Globus pallidus (tissue), 1 donor: ENCODE measurements at regions not wholly inside any gene's neighbourhood (a gene's known extent, or its start where the extent isn't known, plus 50 kb on each side); places are given as distances from the start of the nearest gene placed in this dataset.

Experiments
- DNase-seq: peaks from one replicate; pipeline ENCODE4 v3.0.0-alpha.2; 2015; ENCODE audit warnings: low spot score

DNA sequence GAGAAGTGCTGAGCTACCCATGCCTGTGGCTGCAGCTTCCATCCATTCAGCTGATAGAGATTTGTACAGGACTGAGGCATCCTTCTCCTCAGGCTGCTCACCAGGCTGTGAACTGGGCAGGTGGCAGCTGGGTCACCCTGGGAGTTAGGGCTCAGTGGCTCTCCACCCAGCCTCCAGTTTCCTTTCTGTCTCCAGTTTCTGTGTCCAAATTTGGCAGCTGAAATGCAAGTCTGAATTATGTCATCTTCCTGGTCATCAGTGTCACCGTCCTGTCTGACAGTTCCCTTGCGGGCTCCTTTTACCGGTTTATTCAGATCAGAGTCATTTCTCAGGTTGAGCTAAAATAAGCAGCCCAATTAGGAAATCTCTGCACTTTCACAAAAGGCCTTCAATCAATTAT, 93.3 kb downstream of the EDN1 start:
- no peak for DNase-seq

GRCh38 chr6:12384357-12384912, 94.3 kb downstream of the EDN1 start:
- no peak for DNase-seq

DNA sequence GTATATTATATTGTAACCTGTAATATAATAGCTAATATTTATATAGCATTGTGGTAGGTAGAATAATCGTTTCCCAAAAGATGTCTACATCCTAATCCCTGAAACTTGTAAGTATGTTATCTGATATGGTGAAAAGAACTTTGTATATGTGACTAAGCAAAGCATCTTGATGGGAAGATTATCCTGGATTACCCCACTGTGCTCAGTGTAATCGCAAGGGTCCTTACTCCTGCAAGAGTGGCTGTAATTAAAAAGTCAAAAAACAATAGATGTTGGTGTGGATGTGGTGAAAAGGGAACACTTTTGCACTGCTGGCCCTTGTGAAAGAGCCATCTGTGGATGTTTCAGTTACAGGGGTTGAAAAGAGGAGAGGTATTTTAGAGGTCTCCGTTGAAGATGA, 95.2 kb downstream of the EDN1 start:
- DNase-seq = no peak

- no peak for DNase-seq
Measured at GRCh38 chr6:12386816-12387215, 96.7 kb downstream of the EDN1 start.

DNA sequence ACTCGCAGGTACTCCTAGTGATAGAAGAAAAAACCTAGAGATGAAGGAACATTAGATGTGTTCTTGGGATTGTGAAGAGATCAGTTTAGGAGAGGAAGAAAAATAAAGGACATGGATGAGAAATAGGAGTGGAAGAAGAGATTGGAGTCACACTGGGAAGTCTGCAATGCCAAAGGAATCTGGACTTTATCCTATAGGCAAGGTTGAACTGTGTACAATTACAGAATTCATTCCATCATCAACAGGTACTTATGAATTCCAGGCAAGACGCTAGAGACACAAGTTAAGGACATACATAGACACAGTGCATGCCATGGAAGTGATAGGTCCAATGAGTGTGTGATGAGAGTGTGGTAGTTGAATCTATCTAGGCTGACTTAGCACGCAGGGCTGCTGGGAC, 101.3 kb downstream of the EDN1 start:
- DNase-seq = no peak

DNA sequence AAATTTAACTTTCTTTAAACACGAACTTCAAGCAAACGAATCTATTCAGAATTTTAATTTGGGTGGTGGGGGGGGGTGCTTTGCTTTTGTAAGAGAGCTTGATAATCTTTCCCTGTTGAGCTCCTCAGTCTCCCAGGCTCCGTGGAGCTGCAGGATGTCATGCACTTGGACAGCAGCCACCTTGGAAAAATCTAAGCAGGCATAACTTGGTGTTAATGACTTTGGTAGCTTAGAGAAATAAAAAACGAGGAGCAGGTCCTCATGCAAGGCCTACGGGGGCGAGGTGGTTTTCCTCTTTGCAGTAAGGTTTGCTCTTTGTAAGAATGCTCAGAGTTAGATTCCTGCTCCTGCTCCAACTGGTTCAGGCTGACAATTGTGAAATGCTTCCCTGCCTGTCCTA, 102.3 kb downstream of the EDN1 start:
- DNase-seq = no peak

DNA sequence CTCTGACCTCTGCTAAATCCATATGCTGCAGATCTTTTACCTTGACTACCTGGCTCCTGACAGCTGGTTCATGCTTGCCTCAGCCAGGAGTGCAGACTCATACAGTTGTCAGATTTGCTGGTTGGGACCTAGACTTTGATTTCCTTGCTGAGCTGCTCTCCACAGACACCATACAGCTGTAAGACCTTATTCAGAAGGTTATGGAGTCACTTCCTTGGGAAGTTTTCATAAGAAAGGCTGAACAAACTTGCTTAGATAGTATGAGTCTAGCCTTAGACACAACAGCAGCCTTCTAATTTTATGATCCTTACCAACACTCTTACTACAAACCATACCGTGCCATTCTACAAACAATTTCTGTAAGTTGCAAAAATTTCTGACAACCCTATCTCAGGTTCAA, 102.9 kb downstream of the EDN1 start:
- no peak for DNase-seq

DNA sequence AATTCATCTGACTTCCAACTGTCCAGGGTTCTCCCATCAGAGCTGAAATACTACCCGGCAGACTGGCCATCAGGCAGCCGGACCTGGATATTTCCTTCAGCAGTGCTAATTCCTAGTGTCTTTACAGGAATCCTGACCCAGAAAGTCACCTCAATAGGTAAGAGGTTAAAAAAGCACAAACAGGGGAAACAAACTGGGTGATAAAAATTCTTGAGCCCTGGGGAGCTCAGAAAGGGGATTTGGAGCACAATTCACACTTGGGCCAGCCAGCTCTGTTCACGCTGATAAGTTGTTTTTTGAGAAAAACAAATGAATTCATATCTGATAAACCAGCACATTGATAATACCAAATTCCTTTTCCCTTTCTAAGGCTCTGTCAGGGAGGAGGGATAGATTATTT, 104.0 kb downstream of the EDN1 start:
- no peak for DNase-seq

DNA sequence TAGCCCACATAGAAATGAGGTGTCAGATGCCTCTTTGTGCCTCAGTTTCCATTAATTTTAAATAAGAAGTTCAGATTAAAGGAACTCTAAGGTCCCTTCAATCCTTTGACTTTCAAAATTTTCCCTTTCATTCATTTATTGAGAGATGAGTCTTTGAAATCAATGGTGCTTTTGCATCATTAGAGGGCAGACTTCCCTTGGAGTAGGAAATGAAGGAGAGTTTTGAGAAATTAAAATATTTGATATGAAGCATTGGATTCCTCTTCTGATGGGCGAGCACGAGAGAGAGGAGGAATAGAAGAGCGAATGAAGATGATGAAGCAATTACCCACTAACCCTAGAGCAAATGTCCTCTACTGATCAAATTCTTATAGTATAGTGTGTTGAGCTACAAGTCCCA, 105.7 kb downstream of the EDN1 start:
- no peak for DNase-seq

DNA sequence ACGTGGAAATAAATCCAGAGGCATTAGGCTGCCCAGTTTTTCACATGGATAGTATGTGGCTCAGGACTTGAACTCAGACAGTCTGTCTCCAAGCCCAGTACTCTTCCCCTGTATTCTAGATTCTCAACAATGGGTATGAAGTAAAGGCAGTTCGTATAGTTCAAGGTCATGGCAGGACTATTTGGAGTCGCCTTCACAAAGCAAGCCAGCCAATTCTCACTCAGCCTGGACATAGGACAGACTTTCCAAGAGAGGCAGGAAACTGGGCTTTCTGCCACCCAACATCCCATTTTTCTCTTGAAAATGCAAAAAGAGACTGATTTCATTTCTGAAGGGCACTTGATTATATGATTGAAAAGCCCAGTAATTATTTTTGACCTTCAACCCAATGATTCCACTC, 111.0 kb downstream of the EDN1 start:
- peak; percentile 3 for DNase-seq

GRCh38 chr6:12403201-12403826, 113.2 kb downstream of the EDN1 start:
- no peak for DNase-seq

GRCh38 chr6:12403947-12404647, 113.9 kb downstream of the EDN1 start:
- no peak for DNase-seq

DNA sequence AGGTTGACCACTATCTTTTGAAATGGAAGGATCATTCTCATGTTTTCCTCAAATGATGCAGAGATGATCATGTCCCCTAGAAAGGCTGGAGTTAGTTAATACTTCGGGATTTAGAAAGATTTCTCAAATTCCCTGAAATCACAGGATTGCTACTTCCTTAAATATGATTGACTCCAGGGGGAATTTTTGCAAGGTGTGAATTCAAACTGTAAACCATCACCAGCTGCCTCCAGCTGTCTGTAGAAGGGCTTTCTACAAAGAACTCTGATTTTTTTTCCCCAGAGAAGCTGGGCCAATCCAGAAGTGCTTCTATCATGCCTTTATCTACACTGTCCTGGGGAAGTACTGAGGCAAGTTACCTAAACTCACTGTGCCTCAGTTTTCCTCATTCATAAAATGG, 114.5 kb downstream of the EDN1 start:
- no peak for DNase-seq

- DNase-seq = no peak
Measured at GRCh38 chr6:12408752-12409151, 118.6 kb downstream of the EDN1 start.

DNA sequence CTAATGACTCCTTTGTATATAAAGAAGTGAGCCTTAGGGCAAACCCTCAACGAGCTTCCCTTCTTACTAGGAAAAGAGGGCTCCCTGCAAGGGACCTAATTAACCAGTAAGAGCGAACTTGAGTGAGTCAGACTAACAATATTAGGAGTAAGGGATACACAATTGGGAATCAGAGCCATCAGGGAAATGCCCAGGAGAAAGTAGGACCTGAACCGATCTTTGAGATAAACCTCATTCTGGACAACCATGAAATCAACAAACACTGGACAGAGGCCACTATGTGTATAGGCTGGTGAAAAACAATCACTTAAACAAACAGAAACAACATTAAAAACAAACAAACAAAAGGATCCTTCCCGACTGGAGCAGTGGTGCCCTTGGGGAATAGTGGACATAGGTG, 120.8 kb downstream of the EDN1 start:
- no peak for DNase-seq

GRCh38 chr6:12414096-12414675, 124.0 kb downstream of the EDN1 start:
- DNase-seq = no peak

GRCh38 chr6:12415980-12416598, 125.9 kb downstream of the EDN1 start:
- DNase-seq = no peak

GRCh38 chr6:12417191-12417590, 127.0 kb downstream of the EDN1 start:
- no peak for DNase-seq

DNA sequence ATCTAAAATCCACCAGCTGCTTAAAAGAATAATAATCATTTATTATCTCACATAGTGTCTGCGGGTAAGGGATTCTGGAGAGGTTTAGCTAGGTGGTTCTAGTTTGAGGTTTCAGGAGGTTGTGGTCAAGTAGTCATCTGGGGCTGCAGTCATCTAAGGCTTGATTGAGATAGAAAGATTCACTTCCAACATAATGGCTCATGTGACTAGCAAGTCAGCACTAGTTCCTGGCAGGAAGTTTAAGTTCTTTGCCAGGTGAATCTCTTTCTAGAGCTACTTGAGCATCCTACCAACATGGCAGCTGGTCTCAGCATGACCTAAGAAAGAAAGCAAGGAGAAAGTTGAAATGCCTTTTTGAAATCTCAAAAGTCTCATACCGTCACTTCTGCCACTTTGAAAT, 128.8 kb downstream of the EDN1 start:
- no peak for DNase-seq

- DNase-seq = no peak
Measured at GRCh38 chr6:12419631-12420272, 129.6 kb downstream of the EDN1 start.

DNA sequence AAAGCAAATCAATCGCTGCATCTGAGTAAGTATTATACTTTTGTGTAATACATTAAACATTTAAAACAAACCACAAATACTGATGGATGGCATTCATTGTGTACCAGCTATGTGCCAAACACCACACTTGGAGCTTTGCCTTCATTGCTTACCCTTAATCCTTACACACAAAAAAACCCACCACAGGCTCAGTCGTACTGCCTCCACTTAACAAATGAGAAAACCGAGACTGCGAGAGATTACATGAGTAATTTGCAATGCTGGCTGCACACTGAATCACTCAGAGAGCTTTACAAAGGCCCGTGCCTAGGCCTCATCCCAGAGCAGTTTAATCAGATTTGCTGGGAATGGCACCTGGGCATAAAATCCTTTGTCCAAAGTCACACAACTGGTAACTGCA, 130.5 kb downstream of the EDN1 start:
- no peak for DNase-seq

GRCh38 chr6:12421596-12421995, 131.4 kb downstream of the EDN1 start:
- DNase-seq = no peak
